LNCaP clone FGC (cell line): ENCODE measurements at regions not wholly inside any gene's neighbourhood (a gene's known extent, or its start where the extent isn't known, plus 50 kb on each side); places are given as distances from the start of the nearest gene placed in this dataset.

ENCODE experiments used
- DNase-seq: peaks from one replicate; pipeline ENCODE4 v3.0.0-alpha.2; 2011; ENCODE audit warnings: low read depth
- H3K4me3 ChIP-seq: 2 replicates; pipeline ENCODE4 v1.5.1; 2011; ENCODE audit warnings: mild to moderate bottlenecking, low read depth, low read length, control low read depth
- TF ChIP-seq, protein P1 (sequence below): IDR thresholded peaks from 2 replicates; pipeline ENCODE4 v1.5.1; 2012; ENCODE audit warnings: mild to moderate bottlenecking; ENCODE audit not compliant: control insufficient read depth, insufficient read depth; ENCODE audit errors: extremely low read depth

DNA sequence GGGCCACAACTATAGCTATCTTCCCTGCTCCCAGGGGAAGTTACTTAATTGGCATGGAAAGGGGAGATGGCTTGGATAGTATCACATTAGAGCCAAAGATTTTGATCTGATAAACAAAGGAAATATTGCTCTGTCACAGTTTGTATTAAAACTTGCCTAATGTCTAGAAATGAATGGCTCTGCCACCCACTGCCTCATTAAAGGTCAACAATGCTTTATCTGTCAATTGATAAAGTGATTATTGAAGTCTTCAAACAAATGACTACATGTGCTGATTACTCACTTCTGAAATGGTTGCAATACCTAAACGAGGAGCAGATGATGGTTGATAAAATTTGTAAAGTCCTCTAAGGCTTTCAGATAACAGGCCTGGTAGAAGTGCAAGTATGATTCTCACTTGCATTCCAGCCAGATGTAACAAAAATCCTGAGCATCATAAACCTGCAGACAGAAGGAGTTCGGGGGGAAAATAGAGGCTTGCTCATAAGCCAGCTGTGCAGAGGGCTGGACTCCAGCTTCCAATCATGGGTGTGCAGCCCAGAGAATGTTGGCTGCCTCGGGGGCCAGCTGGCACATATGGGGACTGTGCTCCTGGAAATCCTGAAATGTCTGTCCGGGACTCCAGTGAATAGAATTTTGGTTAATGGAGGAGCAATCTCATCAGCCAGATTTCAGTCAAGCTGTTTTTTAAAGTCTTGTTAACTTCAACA, 200.5 kb upstream of the SLC27A6 start:
- DNase-seq, result no peak
- H3K4me3 ChIP-seq, result no peak overlapping the region
- TF ChIP-seq, protein P1, sequence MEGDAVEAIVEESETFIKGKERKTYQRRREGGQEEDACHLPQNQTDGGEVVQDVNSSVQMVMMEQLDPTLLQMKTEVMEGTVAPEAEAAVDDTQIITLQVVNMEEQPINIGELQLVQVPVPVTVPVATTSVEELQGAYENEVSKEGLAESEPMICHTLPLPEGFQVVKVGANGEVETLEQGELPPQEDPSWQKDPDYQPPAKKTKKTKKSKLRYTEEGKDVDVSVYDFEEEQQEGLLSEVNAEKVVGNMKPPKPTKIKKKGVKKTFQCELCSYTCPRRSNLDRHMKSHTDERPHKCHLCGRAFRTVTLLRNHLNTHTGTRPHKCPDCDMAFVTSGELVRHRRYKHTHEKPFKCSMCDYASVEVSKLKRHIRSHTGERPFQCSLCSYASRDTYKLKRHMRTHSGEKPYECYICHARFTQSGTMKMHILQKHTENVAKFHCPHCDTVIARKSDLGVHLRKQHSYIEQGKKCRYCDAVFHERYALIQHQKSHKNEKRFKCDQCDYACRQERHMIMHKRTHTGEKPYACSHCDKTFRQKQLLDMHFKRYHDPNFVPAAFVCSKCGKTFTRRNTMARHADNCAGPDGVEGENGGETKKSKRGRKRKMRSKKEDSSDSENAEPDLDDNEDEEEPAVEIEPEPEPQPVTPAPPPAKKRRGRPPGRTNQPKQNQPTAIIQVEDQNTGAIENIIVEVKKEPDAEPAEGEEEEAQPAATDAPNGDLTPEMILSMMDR, result no peak

GRCh38 chr5:128765448-128766061, 199.7 kb upstream of the SLC27A6 start:
- no peak overlapping the region for H3K4me3 ChIP-seq
- DNase-seq, result no peak
- TF ChIP-seq, protein P1, result no peak

GRCh38 chr5:128766406-128766805, 198.9 kb upstream of the SLC27A6 start:
- no peak for DNase-seq
- no peak overlapping the region for H3K4me3 ChIP-seq
- TF ChIP-seq, protein P1, result no peak

DNA sequence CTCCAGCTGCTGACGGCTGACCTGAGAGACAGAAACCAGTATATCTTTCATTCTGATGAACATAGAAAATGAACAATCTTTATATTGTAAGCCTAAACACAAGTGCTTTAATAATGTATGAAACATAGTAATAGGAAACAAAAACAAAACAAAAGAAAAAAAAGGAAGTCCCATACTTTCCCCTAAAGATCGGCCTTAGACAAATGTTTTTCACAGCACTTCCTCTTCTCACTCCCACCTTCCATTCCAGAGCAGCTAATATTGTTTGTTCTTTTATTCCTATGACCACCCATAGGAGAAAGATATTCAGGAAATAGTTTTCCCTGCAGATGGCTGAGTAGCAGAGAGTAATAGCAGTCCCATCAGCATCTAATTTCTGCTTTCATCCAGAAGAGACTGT, 194.4 kb upstream of the SLC27A6 start:
- H3K4me3 ChIP-seq, result no peak overlapping the region
- TF ChIP-seq, protein P1, result no peak
- DNase-seq, result no peak

DNA sequence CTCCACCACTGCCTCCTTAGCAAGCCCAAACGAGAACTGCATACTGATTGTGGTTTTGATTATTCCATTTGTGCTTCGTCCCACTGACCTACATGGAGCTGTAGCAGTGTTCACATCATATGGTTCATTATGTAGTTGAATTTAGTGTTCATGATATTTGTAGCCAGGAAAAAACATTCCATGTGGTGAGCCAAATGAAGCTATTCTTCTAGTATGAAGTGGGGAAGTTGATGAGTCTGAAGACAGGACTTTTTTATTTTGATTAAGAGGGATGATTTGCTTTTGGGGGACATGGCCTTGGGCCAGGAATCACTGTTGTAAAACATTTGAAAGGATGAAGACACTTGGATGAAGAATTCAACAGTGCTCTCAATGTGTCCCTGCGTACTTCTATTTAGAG, 192.9 kb upstream of the SLC27A6 start:
- TF ChIP-seq, protein P1, result no peak
- no peak overlapping the region for H3K4me3 ChIP-seq
- DNase-seq, result no peak

- H3K4me3 ChIP-seq, result no peak overlapping the region
- DNase-seq, result no peak
- TF ChIP-seq, protein P1, result no peak
These were observed 191.9 kb upstream of the SLC27A6 start for GRCh38 chr5:128773378-128773777.
